ENCODE measurements at regions not wholly inside any gene's neighbourhood (a gene's known extent, or its start where the extent isn't known, plus 50 kb on each side); places are given as distances from the start of the nearest gene placed in this dataset.

- TF ChIP-seq CREB1 (IDR thresholded peaks at IDR 0.05; ENCODE audit: low read depth) (no peak), RAD21 (IDR thresholded peaks at IDR 0.05; ENCODE audit: low read depth) (peak; percentile 24; the same call in 1 of the 2 replicates)
These were observed 1602.1 kb downstream of the SI start for GRCh38 chr3:163476179-163476578.

GRCh38 chr3:163474766-163475165 lies 1603.5 kb downstream of the SI start:
- TF ChIP-seq TEAD4 (IDR thresholded peaks at IDR 0.05): no peak
- no peak for TF ChIP-seq CEBPB (IDR thresholded peaks at IDR 0.05)
- TF ChIP-seq EP300 (IDR thresholded peaks at IDR 0.05; ENCODE audit: borderline replicate concordance): no peak
- TF ChIP-seq NFIC (IDR thresholded peaks at IDR 0.05): no peak
- no peak for TF ChIP-seq TCF12 (IDR thresholded peaks at IDR 0.05; ENCODE audit: low read depth)
- TF ChIP-seq RAD21 (IDR thresholded peaks at IDR 0.05; ENCODE audit: low read depth): no peak
- no peak for TF ChIP-seq FOXM1 (IDR thresholded peaks at IDR 0.05; ENCODE audit: borderline replicate concordance, low read depth)
- TF ChIP-seq YY1 (IDR thresholded peaks at IDR 0.05; ENCODE audit: low read depth): no peak
- TF ChIP-seq MAX (IDR thresholded peaks at IDR 0.05): no peak
- no peak for TF ChIP-seq EGR1 (IDR thresholded peaks at IDR 0.05)
- TF ChIP-seq REST (IDR thresholded peaks at IDR 0.05; ENCODE audit: low read depth): no peak
- TF ChIP-seq TAF1 (IDR thresholded peaks at IDR 0.05; ENCODE audit: low read depth): no peak
- TF ChIP-seq ZBTB7A (IDR thresholded peaks at IDR 0.05; ENCODE audit: low read depth): no peak
- TF ChIP-seq CREB1 (IDR thresholded peaks at IDR 0.05; ENCODE audit: low read depth): no peak
- TF ChIP-seq USF1 (IDR thresholded peaks at IDR 0.05): no peak

- TF ChIP-seq NFIC (IDR thresholded peaks at IDR 0.05) (no peak), ZBTB7A (IDR thresholded peaks at IDR 0.05; ENCODE audit: low read depth) (no peak), CREB1 (IDR thresholded peaks at IDR 0.05; ENCODE audit: low read depth) (no peak), TEAD4 (IDR thresholded peaks at IDR 0.05) (no peak)
These were observed 1609.6 kb downstream of the SI start for GRCh38 chr3:163468531-163469335.

GRCh38 chr3:163462446-163462845 lies 1615.8 kb downstream of the SI start:
- no peak for TF ChIP-seq FOXM1 (IDR thresholded peaks at IDR 0.05; ENCODE audit: borderline replicate concordance, low read depth)
- TF ChIP-seq TAF1 (IDR thresholded peaks at IDR 0.05; ENCODE audit: low read depth): no peak
- TF ChIP-seq CEBPB (IDR thresholded peaks at IDR 0.05): no peak
- TF ChIP-seq ZBTB7A (IDR thresholded peaks at IDR 0.05; ENCODE audit: low read depth): no peak
- TF ChIP-seq EP300 (IDR thresholded peaks at IDR 0.05; ENCODE audit: borderline replicate concordance): no peak

GRCh38 chr3:163450698-163451097 lies 1627.6 kb downstream of the SI start:
- no peak for TF ChIP-seq YY1 (IDR thresholded peaks at IDR 0.05; ENCODE audit: low read depth)
- TF ChIP-seq RAD21 (IDR thresholded peaks at IDR 0.05; ENCODE audit: low read depth): no peak
- TF ChIP-seq USF1 (IDR thresholded peaks at IDR 0.05): no peak

GRCh38 chr3:163438760-163439159 lies 1639.5 kb downstream of the SI start:
- TF ChIP-seq YY1 (IDR thresholded peaks at IDR 0.05; ENCODE audit: low read depth): no peak
- TF ChIP-seq TAF1 (IDR thresholded peaks at IDR 0.05; ENCODE audit: low read depth): no peak

- TF ChIP-seq ZBTB7A (IDR thresholded peaks at IDR 0.05; ENCODE audit: low read depth) (no peak), EGR1 (IDR thresholded peaks at IDR 0.05) (no peak), CEBPB (IDR thresholded peaks at IDR 0.05) (no peak), USF1 (IDR thresholded peaks at IDR 0.05) (no peak), RAD21 (IDR thresholded peaks at IDR 0.05; ENCODE audit: low read depth) (no peak), MAX (IDR thresholded peaks at IDR 0.05) (no peak), YY1 (IDR thresholded peaks at IDR 0.05; ENCODE audit: low read depth) (no peak), EP300 (IDR thresholded peaks at IDR 0.05; ENCODE audit: borderline replicate concordance) (no peak), NFIC (IDR thresholded peaks at IDR 0.05) (no peak), REST (IDR thresholded peaks at IDR 0.05; ENCODE audit: low read depth) (no peak), TAF1 (IDR thresholded peaks at IDR 0.05; ENCODE audit: low read depth) (no peak), TEAD4 (IDR thresholded peaks at IDR 0.05) (no peak)
These were observed 1655.6 kb downstream of the SI start for GRCh38 chr3:163422671-163423070.
